HS-27A (cell line): ENCODE measurements at regions not wholly inside any gene's neighbourhood (a gene's known extent, or its start where the extent isn't known, plus 50 kb on each side); places are given as distances from the start of the nearest gene placed in this dataset.

Experiments used
- DNase-seq: peaks from one replicate; pipeline ENCODE4 v3.0.0-alpha.2; 2012; ENCODE audit warnings: low read depth, missing footprints

- no peak for DNase-seq
These were observed 57.7 kb upstream of the EDNRA start for GRCh38 chr4:147423229-147423628.

GRCh38 chr4:147425019-147425418, 55.9 kb upstream of the EDNRA start:
- DNase-seq: no peak

- DNase-seq: no peak
These were observed 52.3 kb upstream of the EDNRA start for GRCh38 chr4:147428583-147428982.

GRCh38 chr4:147430111-147430510, 50.8 kb upstream of the EDNRA start:
- DNase-seq: no peak
